Esophagus squamous epithelium (tissue), 4 donors: ENCODE measurements at regions not wholly inside any gene's neighbourhood (a gene's known extent, or its start where the extent isn't known, plus 50 kb on each side); places are given as distances from the start of the nearest gene placed in this dataset.

Experiments used
- POLR2A ChIP-seq, 4 donors: fragments of 450-650 bp; IDR thresholded peaks; one replicate each; pipeline ENCODE4 v1.6.1; 2017; ENCODE audit warnings: antibody characterized with exemption in 4 of 4, mild to moderate bottlenecking in 4 of 4, moderate library complexity in 3 of 4
- TF ChIP-seq, protein P1 (sequence below), 6 experiments: fragments of 450-650 bp in 4 of 6; fragments of 200-600 bp in 2 of 6; sonication (generic) in 2 of 6; IDR thresholded peaks; one replicate each; pipeline ENCODE4 v1.5.1; 2016 to 2019; ENCODE audit warnings: antibody characterized with exemption in 6 of 6, mild to moderate bottlenecking in 4 of 6, moderate library complexity in 4 of 6

DNA sequence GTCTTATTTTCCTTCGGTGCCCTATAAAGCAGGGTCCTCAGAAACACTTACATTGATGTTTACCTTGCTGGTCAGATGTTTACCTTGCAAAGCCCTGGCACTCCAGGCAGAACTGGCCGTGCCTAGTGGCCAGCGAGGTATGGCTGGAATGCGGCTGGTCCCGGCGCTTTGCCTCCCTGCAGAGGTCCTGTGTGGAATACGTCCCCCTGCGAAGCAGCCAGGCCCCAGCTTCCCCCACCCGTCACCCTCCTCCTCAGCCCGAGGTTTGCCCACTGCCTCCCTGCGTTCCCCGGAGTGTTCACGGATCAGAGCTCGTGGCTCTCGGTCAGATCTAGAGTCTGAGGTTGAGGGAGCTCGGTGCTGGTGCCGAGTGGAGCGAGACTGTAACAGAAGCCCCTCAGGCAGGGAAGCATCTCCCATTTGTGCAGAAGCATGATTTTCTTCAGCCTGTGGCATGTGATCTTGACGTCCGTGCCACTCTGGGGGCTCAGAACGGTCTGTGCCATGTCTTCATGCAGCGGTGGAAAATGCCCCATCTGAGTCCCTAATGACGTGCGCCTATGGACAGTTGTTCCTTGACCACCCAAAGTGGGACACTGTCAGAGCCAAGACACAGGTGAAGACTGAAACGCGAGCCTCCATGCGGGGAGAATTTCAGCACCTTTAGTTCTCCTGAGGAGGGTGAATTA is 54.8 kb upstream of the SOX1 start:
- TF ChIP-seq, protein P1, sequence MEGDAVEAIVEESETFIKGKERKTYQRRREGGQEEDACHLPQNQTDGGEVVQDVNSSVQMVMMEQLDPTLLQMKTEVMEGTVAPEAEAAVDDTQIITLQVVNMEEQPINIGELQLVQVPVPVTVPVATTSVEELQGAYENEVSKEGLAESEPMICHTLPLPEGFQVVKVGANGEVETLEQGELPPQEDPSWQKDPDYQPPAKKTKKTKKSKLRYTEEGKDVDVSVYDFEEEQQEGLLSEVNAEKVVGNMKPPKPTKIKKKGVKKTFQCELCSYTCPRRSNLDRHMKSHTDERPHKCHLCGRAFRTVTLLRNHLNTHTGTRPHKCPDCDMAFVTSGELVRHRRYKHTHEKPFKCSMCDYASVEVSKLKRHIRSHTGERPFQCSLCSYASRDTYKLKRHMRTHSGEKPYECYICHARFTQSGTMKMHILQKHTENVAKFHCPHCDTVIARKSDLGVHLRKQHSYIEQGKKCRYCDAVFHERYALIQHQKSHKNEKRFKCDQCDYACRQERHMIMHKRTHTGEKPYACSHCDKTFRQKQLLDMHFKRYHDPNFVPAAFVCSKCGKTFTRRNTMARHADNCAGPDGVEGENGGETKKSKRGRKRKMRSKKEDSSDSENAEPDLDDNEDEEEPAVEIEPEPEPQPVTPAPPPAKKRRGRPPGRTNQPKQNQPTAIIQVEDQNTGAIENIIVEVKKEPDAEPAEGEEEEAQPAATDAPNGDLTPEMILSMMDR (IDR thresholded peaks at IDR 0.05), result no peak
- TF ChIP-seq POLR2A (IDR thresholded peaks at IDR 0.05), result no peak
